CD4-positive, alpha-beta T cell treated with Interferon alpha-2 for 1 hour (primary cell): ENCODE measurements at regions not wholly inside any gene's neighbourhood (a gene's known extent, or its start where the extent isn't known, plus 50 kb on each side); places are given as distances from the start of the nearest gene placed in this dataset.

ENCODE experiments used
- DNase-seq, 2 donors: peaks; one replicate each; pipeline ENCODE4 v3.0.0-alpha.2; 2020 to 2022

DNA sequence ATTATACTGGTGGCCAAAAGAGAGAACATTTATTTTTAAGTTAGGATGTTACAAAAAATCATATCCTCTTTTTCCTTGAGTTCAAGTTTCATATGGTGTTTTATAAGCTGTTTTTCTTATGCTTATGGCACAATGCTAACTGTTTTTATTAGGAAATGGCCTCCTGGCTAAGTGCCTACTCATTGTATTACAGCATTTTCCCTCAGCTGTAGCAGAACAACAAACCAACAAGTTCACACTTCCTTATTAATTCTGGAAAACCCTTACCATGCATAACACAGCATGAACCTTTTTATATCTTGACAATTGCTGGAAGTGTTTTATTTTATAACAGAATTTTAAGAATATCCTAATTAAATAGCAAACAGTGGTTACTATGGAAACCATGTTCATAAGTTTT is 165.8 kb downstream of the GASK1B start:
- peak in 1 of 2 donors; percentile 2 for DNase-seq

DNA sequence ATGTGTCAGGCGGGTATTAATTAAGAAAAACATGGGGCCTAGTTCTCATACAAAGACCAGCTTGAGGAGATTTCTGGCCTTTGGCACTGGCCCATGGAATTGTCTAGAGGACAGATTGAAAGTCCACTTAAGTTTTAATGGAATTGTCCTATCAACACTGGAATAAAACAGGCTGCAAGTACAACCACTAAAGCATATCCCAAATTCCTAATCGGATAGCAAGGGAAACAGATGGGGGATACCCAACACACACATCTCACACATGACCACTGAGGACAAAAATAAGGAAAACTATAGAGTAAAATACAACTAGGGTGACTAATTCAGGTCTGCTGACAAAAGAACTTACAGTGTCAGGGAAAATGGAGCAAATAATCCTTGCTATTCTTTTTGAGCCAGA is 167.8 kb downstream of the GASK1B start:
- no peak for DNase-seq

DNA sequence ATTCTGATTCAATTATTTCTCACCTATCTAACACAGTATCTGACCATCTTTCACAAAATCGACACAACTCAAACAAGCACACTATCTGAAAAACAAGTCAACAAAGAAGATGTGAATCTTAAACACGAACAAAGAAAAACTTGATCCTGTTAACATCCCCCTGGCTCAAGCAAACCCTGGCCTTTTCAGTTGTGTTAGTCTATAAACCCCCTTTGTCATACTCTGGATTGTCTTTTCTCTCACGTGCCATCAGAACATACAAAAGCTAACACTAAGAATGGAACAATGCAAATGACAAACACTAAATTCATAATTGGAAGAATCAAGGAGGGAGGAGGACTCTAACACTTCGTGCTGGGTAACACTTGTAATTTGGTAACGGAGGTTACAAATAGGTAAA is 168.7 kb downstream of the GASK1B start:
- DNase-seq: no peak

DNA sequence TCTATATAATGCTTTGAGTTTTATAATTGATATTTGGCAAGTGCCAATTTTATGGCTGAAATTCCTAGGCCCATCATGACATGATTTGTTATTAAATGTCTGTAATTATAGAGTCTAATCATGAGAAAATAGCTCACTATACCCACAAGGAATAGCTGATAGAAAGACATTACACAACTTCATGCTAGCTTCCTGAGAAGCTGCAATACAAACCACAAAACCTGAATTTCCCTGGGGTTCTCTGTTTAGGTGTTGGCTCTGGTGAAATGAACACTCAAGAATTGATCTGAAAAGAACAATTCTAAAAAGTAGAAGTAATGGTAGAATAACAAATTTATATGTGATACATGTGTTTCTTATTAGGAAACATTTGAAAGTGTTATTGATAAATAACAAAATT is 169.6 kb downstream of the GASK1B start:
- DNase-seq: no peak

DNA sequence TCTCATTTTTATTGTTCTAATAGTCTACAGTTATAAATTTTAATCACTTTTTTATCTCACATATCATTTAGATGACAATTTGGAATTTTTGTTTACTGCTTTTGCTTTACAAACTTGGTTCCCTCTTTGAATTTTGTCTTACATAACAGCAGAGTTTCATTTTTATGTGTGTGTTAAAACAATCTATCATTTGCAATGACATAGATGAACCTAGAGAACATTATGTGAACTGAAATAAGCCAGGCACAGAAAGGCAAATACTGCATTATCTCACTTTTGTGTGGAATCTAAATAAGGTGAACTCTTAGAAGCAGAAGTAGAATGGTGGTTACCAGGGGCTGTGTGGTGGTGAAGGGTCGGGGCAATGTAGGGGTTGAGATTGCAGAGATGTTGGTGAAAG is 170.7 kb downstream of the GASK1B start:
- no peak for DNase-seq

DNA sequence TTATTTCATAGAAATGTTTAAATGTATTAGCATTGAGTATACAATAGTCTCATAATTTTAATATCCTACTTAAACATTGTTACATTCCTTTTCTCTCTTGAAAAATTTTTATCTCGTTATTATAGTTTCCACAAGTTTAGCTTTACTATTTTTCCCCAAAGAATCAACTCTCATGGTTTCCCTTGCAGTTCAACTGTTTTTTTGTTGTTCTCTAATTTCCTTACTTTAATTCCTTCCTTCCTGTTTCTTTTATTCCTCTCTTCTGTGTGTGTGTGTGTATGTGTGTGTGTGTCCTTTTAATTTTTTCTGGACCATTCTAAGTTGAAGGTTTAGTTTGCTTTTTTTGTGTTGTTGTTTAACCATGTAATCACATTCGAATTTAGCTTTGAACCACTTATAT is 171.1 kb downstream of the GASK1B start:
- no peak for DNase-seq

DNA sequence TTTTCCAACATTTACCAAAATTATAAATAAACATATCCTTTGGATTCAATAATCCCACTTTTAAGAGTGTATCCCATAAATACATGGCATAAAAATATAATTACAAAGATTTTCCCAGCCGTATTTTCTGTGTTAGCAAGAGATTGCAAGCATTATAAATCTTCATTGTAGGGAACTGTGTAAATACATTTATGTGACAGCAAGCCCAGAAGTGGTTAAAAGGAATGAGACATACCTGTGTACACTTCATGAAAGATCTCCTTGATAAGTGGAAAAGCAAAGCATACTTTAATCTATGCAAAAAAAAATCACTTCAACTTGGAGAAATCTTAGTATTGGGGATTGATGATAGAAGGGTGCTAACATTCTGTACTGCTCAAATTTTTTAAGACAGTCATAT is 173.1 kb downstream of the GASK1B start:
- no peak for DNase-seq

DNA sequence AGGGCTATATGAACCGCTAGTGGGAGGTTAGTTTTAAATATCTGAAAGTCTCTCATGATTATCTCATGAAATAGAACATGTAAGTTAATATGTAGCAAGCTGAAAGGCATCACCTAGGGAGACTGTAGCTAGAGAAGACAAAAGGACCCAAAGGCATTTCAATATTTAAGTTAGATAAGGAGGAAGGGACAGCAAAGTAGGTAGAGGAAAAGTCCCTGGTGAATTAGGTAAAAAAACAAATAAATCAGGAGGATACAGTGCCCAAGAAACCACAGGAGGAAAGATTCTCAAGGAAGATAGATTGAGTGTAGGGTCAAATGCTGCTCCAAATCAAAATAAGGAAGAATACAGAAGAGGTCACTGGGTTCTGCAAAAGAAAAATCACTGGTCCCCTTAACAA is 175.5 kb downstream of the GASK1B start:
- no peak for DNase-seq

DNA sequence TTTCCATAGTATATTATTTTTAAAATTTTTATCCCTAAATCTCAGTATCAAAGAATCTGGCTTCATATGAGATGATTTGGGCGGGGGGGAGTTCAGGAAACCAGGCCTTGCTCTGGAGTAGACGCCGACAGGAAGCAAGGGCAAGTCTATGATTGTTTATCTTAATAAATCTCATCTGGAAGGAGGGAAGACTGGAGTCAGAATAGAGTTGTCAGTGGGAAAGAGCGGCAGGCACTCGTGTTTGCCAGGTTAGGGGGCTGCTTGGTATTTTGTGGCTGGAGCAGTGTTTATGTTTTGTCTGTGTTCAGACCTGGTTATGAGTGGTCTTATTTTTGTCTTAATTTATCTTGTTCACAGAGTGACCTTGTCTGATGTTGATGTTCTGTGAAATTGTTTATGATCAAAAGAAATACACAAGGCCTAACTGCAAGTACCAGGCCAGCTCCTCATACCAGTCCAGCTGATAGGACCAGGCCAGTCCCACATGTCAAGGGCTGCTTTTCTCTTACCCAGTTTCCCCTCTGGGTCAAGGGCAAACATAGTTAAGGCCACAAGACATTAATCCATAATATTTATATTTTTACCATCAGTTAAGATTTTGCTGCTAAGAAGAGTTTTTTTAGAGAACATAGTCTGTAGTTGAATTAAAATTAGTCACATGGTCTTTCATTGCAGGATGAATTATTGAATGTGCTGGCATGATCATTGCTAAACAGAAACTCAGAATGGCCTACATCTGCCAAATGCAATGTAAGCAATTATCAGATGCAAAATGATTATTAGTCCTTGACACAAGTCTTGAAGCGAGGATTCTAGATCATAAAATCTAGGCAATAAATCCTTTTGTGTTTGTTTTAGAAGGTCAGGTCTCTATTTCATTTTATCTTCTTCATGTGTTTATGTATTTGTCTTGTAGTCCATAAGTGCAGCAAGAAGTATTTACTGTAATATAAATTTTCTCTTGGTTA is 176.5 kb downstream of the GASK1B start:
- DNase-seq: no peak

DNA sequence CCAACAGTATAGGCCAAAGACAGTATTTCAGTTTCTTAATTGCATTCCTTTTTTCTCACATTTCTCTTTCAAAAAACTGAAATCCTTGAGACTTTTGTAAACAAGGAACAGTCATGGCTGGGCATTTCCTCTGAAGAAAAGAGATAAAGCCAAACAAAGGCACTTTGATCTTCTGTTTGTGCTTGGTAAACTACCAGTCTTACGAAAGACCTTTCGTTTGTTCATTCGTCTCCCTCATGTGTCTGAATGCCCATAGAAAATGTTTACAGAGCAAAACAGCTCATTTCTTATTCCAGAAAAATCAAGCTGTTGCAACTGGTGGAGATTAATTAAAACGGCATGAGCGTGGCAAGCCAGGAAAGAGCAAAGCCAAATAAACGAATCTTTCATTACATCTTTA is 178.0 kb downstream of the GASK1B start:
- DNase-seq: no peak

DNA sequence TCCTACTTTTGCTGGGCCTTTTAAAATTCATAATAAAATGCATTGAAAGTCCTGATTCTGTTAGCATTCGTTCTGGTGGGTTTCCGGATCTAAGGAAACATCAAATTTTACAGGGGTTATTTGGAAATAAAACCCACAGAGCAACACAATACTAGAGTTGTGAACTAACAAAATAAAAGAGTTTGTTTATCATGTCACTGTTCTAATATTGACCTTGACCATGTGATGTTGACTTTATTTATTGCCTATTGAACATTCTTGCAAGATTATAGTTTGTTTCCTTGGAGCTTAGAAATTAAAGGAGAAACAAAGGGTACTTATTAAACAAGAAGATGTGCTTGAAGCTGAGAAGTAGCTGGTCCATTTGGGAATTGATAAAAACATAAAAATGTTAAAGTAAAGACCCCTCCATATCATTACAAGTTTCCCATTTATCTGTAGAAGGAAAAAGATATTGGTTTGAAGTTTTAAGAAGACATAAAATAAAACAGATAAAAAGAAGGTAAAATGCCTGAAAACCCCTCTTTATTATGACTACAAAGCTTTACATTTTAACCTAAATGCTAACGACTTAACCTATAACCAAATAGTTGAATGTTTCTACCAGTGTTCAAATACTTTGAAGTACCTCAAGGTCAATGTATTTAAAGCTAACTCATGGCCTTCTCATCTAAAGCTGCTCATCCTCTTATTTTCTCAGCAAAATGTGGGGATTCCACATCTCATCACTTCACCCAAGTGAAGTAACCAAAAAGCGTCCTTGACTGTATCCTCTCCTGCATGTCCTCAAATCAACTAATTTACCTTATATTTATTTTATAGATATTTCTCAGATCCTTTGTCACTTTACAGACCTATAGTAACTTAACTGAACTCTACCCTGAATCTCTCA is 179.6 kb downstream of the GASK1B start:
- no peak for DNase-seq

DNA sequence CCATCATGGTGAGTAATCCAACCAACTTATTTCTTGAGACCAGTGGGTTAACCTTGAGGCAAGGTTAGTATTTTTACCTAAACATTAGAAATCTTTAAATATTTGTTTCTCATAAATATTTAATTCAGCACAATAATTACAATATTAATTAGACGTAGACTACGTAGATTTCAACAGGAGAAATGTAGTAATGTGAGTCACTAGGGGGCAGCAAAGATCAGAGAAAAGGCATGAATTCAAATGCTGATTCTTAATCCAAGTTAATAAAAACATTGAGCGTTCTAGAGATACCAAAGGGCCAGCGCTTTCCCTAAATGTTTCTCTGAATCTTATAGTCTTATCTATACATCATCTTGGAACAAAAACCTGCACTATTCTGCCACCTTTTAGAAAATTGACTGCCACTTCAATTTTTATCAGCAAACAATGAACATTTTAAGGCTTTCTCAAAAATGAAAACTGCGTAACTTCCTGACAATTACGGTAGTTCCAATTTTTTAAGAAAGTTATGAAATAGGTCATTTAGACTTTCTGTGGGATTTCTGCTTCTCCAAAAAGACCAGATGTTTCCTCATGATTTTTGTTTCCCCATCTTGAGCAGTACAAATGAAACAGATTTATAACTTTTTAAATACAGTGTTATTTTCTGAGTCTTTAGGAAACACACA is 180.7 kb downstream of the GASK1B start:
- DNase-seq: peak; percentile 22 to 54

DNA sequence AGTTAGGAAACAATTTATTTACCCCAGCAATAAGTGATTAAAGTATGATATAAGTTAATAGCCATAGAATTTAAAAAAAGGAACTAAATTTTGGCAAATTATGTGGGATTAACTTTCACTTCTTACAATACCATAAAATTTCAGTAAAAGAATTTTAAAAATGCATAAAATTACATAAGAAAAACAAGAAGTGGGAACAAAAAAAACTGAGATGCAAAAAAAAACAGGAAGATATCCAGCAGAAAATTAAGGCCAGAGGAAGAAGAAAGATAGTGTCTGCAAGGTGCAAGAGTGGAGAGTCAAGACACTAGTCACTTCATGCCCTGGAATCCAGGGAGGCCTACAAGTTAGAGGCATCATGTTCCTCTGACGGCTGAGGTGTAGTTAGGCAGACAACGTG is 184.2 kb downstream of the GASK1B start:
- no peak for DNase-seq

DNA sequence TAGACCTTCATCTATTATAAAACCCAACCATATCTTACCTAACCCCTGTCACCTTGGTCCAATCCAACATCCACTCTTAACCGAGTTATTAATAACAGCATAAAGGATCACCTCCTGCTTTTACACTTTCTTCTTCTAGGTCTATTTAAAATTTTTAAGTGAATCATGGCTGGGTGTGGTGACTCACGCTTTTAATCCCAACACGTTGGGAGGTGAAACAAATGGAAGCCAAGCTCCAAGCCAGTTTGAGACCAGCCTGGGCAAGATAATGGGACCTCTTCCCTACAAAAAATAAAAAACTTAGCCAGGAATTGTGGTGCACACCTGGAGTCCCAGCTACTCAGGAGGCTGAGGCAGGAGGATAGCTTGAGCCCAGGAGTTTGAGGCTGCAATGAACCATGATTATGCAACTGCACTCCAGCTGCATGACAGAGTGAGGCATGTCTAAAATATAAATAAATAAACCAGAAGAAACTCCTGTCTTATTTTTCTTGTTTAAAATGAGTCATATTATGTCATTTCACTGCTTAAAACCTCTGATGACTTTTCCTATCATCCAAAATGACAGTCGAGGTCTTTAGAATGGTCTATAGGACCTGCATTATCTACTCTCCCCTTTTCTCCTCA is 188.4 kb downstream of the GASK1B start:
- DNase-seq: no peak

DNA sequence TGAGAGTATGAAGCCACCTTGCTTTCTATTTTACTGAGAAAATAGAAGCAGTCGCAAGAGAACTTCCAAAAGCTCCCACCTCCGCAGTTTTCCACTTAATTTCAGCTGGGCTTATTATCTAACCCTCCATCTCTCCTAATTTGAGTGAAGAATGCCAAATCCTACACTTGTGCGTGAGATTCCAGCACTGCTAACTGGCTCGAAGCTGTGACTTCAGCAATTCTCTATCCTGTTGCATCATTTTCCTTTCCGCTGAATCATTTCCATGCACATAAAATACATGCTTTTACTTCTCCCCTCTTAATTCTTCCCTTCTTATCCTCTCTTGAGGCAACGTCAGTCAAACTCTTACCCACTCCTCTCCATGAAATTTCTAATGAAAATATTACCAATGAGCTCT is 189.5 kb downstream of the GASK1B start:
- DNase-seq: no peak

DNA sequence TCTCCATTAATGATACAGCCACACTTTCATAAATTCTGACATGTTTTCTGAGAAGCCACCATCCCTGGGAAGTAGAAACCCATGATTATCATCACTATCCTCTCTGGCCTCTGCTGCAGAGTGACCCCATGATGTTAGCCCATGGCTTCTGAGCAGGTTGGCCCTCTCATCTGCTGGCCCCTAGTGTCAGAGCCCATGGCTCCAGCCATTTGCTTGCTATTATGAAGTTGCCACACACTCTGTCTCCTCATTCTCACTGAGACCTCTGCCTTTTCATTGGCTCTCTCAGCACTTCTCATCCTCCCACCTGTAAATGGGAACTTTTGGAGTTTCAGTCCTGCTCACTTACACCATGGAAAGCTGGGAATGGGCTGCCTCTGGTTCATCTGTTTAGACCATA is 192.7 kb downstream of the GASK1B start:
- DNase-seq: no peak

DNA sequence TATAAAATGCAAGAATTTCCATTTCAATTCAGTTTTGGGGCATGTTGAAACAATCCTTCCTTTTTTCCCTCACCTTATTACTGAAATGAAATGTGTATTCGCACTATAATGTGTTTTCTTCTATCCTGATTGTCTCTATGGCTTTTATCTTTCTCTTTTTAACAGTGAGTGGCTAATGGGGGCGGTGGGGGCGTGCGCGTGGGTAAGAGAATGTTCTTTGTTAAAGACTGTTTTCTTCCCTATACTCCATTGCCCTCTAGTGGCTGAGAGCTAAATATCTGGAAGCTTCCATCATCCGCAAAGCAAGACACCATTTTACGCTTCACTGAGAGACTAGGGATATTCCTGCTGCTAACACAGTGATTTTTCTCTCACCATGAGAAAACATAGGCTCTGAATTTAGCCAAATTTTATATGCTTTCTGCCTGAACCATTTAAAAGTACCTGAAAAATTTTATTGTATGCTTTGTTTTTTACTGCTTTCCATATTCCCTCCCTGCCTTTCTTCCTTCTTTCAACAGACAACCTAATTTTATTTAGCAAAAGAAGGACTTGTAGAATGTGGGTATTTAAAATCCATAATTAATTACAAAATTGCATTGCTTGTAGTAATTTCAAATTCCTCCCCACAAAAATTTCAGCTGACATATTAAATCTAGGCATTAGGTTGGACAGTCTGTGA is 194.0 kb downstream of the GASK1B start:
- DNase-seq: peak; percentile 12 to 43

DNA sequence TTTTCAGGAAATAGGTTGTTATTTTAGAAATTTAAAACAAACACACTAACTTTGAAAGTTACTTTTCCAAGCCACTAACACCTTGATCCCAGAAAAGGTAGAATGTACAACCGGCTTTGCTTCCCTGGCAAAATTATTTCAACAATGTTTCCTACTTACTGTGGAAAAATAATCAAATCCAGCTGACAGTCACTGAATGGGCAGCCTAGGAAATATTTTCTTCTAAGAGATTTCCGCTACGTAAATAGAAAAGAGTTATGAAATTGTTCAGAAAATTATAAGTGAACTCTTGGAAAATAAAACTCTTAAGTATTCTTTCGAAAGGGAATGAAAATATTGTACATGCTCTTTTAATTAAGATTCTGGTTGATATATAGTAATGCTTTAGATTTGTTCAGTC is 195.7 kb downstream of the GASK1B start:
- no peak for DNase-seq

DNA sequence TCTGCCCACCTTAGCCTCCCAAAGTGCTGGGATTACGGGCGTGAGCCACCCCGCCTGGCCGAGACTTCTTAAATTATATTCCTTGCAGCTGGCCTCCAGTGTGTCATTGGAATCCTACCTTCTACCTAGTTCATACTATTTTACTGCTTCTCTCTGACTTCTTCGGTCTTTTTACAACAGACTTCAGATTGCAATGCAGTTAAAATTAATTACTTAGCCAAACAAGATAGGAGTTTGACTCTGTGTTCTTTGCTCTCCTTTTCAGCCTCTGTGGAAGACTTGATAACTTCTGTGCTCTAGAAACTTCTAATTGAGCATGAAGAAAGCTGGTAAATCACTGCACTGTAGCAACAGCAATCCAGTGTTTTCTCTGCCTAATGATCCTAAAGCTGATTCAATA is 199.5 kb downstream of the GASK1B start:
- DNase-seq: no peak

DNA sequence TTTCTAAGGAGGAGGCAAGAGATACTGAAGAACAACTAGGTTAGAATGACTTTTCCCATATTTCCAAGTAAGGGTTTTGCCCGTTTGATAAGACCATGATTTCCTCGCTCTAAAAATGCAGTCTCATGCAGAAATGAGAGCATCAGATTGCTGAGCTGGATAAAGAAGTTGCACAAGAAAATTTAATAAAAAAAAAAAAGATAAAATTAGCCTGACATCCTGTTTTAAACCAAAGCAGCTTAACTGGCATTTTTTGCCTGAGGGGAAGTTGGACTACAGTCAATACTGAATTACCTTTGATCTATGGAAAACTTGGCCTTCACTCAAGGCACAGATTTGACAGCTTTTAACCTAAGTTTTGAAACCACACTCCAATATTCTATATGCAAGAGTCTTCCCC is 208.4 kb downstream of the GASK1B start:
- DNase-seq: no peak

DNA sequence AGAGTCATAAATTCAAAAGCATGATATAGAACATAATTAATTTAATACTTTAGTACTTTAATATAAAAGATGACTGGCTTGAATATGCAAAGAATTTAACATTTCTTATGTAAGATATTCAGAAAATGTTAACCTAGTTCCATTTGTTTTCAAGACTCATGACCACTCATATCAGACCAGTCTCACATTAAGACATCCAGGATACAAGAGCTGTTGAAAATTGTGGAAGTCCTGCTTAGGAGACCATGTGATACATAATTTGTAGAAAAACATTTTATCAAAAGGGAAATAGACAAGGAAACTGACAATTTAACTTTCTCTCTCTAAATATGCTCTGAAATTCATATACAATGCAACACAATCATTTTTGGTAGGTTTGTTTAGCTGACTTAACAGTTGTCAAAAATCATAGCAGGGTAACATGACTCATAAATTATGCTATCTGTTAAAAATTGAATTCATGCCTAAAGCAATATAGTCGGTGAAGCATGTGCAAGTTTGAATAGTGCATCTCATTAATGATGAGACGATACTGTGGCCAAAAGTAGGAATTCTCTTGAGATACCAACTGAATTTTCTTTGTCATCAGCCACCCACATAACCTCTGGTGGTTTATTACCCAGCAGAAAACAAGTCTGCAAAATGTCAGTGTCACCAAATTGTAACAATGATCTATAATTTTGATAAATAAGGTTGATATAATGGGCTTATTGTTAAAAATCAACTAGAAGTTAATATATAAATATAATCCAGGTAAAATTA is 211.4 kb downstream of the GASK1B start:
- DNase-seq: no peak
